ENCODE measurements at regions not wholly inside any gene's neighbourhood (a gene's known extent, or its start where the extent isn't known, plus 50 kb on each side); places are given as distances from the start of the nearest gene placed in this dataset.

DNA sequence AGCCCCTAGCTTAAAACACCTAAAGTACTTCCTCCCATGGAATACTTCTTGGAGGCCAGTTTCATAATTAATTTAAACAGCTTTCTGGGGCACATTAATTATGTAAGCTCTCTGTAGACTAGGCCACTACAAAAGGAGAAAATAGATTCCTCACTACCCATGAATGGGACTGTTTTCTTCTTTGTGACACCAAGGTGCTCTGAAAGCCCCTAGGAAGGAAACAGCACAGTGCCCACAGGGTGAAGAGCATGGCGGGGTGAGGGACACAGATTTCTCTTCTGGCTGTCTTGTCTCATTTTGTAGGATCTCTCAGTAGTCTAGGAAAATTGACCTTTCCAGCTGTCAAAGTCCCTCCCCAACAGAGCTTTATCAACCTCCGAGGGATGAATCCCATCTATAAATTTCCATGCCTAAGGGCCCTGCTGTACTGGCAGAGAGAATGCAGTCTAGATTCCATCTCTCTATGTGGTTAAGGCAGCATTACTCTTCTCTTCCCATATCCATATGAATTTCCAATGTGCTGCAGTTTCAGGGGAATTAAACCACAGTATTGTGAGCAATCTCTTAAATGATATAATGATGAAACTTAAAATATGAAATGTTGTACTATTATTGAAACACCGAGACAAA, 183.6 kb upstream of the GRIP1 start:
- Mint-ChIP-seq H3K9me3 (no peaks in the 10 kb centered on the region), H3K4me3 (no peak overlapping the region), H3K27me3 (ENCODE audit: low read depth) (no peaks in the 10 kb centered on the region), H3K36me3 (ENCODE audit: insufficient read depth in 1 of 3, low read depth in 3 of 3) (no peaks in the 10 kb centered on the region), H3K4me1 (peaks cover 0 to 7% of the 10 kb centered on the region in 2 experiments; a peak in 2 of 4 replicates), H3K27ac (no peak overlapping the region)
- Histone ChIP-seq H2BK20ac (ENCODE audit: low read depth, low read length, poor library complexity, severe bottlenecking) (no peak overlapping the region), H3K9me3 (ENCODE audit: control insufficient read depth, low read depth, low read length) (no peaks in the 10 kb centered on the region), H4K5ac (ENCODE audit: insufficient read length, low read depth, low read length) (no peak overlapping the region), H3K18ac (ENCODE audit: insufficient read length, low read depth, low read length) (no peak overlapping the region), H3K79me1 (ENCODE audit: insufficient read depth, low read depth, low read length, poor library complexity, severe bottlenecking) (no peaks in the 10 kb centered on the region), H2BK15ac (ENCODE audit: low read depth, low read length) (no peak overlapping the region), H4K8ac (replicated peaks; ENCODE audit: insufficient read length, low read depth, low read length) (no peak overlapping the region), H3K14ac (ENCODE audit: insufficient read depth, low read length) (no peak overlapping the region), H3K27ac (ENCODE audit: insufficient read length, low read depth, low read length) (no peak overlapping the region), H3K4ac (ENCODE audit: low read depth, low read length) (no peak overlapping the region), H2BK120ac (ENCODE audit: low read depth, low read length, poor library complexity, severe bottlenecking) (no peak overlapping the region), H4K91ac (ENCODE audit: insufficient read length, low read depth, low read length) (no peak overlapping the region), H3K56ac (ENCODE audit: insufficient read length, low read depth, low read length) (no peak overlapping the region), H3K4me1 (ENCODE audit: insufficient read depth, low read length) (no peaks in the 10 kb centered on the region), H3T11ph (ENCODE audit: low read length) (no peak overlapping the region), H3K4me2 (ENCODE audit: insufficient read depth, insufficient read length, low read length) (no peak overlapping the region), H2BK12ac (ENCODE audit: insufficient read length, low read depth, low read length) (no peak overlapping the region), H3K23ac (ENCODE audit: insufficient read length, low read depth, low read length) (no peak overlapping the region), H3K27me3 (ENCODE audit: insufficient read depth, low read length) (no peaks in the 10 kb centered on the region), H3K23me2 (ENCODE audit: insufficient read length, low read depth, low read length, poor library complexity, severe bottlenecking) (no peaks in the 10 kb centered on the region), H4K20me1 (ENCODE audit: control insufficient read depth, insufficient read depth, insufficient read length) (no peaks in the 10 kb centered on the region), H3K79me2 (ENCODE audit: insufficient read depth, low read length) (no peaks in the 10 kb centered on the region), H2AK5ac (ENCODE audit: insufficient read length, low read length) (no peak overlapping the region), H2AFZ (ENCODE audit: low read length) (no peak overlapping the region), H3K9ac (ENCODE audit: extremely low read depth, insufficient read length, low read length) (no peak overlapping the region), H2BK5ac (ENCODE audit: insufficient read length, low read length) (no peak overlapping the region)
- TF ChIP-seq, protein P1, sequence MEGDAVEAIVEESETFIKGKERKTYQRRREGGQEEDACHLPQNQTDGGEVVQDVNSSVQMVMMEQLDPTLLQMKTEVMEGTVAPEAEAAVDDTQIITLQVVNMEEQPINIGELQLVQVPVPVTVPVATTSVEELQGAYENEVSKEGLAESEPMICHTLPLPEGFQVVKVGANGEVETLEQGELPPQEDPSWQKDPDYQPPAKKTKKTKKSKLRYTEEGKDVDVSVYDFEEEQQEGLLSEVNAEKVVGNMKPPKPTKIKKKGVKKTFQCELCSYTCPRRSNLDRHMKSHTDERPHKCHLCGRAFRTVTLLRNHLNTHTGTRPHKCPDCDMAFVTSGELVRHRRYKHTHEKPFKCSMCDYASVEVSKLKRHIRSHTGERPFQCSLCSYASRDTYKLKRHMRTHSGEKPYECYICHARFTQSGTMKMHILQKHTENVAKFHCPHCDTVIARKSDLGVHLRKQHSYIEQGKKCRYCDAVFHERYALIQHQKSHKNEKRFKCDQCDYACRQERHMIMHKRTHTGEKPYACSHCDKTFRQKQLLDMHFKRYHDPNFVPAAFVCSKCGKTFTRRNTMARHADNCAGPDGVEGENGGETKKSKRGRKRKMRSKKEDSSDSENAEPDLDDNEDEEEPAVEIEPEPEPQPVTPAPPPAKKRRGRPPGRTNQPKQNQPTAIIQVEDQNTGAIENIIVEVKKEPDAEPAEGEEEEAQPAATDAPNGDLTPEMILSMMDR (conservative IDR thresholded peaks at IDR 0.05): no peak
- DNase-seq: no peak
- WGBS (ENCODE audit: extremely low coverage, insufficient read length, low lambda C conversion rate): no CpG with 5 or more reads among the region's 3 CpGs
